HAP-1 (cell line): ENCODE measurements at regions not wholly inside any gene's neighbourhood (a gene's known extent, or its start where the extent isn't known, plus 50 kb on each side); places are given as distances from the start of the nearest gene placed in this dataset.

ENCODE experiments used
- DNase-seq, 2 experiments: peaks; one replicate each; pipeline ENCODE4 v3.0.0-alpha.2; 2016 to 2020; ENCODE audit warnings: low spot score in 2 of 2
- H3K27me3 ChIP-seq: fragments of 250-450 bp; sonication (Bioruptor Pico); 2 replicates; pipeline ENCODE4 v1.5.1; 2020; ENCODE audit warnings: low read depth, mild to moderate bottlenecking, moderate library complexity
- H3K36me3 ChIP-seq: fragments of 250-450 bp; sonication (Bioruptor Pico); replicated peaks from 2 replicates; pipeline ENCODE4 v1.5.1; 2020; ENCODE audit warnings: mild to moderate bottlenecking
- H3K4me1 ChIP-seq: fragments of 250-450 bp; sonication (Bioruptor Pico); 2 replicates; pipeline ENCODE4 v1.5.1; 2020; ENCODE audit warnings: mild to moderate bottlenecking
- H3K4me3 ChIP-seq: fragments of 250-450 bp; sonication (Bioruptor Pico); 2 replicates; pipeline ENCODE4 v1.5.1; 2020; ENCODE audit warnings: mild to moderate bottlenecking, moderate library complexity
- H3K9me3 ChIP-seq: fragments of 250-450 bp; sonication (Bioruptor Pico); 2 replicates; pipeline ENCODE4 v1.5.1; 2020; ENCODE audit warnings: mild to moderate bottlenecking, moderate library complexity
- in situ Hi-C: fragments of 300-500 bp; cut with MboI; formaldehyde crosslinking; loops from 3 replicates; pipeline ENCODE4 v1.14.3; 2020; ENCODE audit warnings: low sequenced_read_pairs, inconsistent platforms, mixed read lengths

- DNase-seq = no peak
- no peaks in the 10 kb centered on the region for H3K4me1 ChIP-seq
- H3K9me3 ChIP-seq = peaks cover 3% of the 10 kb centered on the region; the same call in 1 of the 2 replicates
- in situ Hi-C loops = no loop called here
- H3K36me3 ChIP-seq = no peaks in the 10 kb centered on the region
- H3K27me3 ChIP-seq = peaks cover 15% of the 10 kb centered on the region
- H3K4me3 ChIP-seq = no peak overlapping the region
Measured at GRCh38 chr2:11014026-11014425, 102.3 kb downstream of the KCNF1 start.

GRCh38 chr2:11016735-11017388 is 105.1 kb downstream of the KCNF1 start:
- no peak for DNase-seq
- peaks cover 15% of the 10 kb centered on the region for H3K27me3 ChIP-seq

DNA sequence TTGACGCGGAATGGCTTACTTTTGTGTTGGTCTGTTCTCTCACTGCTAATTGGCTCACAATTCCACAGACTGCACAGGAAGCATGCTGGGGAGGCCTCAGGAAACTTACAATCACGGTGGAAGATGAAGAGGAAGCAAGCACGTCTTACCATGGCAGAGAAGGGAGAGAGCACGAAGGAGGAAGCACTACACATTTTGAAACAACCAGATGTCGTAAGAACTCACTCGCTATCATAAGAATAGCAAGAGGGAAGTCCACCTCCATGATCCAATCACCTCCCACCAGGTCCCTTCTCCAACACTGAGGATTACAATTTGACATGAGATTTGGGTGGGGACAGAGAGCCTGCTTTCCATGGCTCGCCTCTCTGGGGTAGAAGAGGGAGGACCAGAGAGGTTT is 106.2 kb downstream of the KCNF1 start:
- Histone ChIP-seq H3K4me1 (no peaks in the 10 kb centered on the region), H3K27me3 (peaks cover 15% of the 10 kb centered on the region), H3K36me3 (no peaks in the 10 kb centered on the region), H3K4me3 (no peak overlapping the region), H3K9me3 (no peaks in the 10 kb centered on the region)
- no peak for DNase-seq
- in situ Hi-C loops = no loop called here

More at GRCh38 chr2:11016735-11017388, 105.1 kb downstream of the KCNF1 start:
- Histone ChIP-seq H3K9me3 (no peaks in the 10 kb centered on the region), H3K4me1 (no peaks in the 10 kb centered on the region), H3K4me3 (no peak overlapping the region), H3K36me3 (no peaks in the 10 kb centered on the region)
- in situ Hi-C loops = no loop called here

DNA sequence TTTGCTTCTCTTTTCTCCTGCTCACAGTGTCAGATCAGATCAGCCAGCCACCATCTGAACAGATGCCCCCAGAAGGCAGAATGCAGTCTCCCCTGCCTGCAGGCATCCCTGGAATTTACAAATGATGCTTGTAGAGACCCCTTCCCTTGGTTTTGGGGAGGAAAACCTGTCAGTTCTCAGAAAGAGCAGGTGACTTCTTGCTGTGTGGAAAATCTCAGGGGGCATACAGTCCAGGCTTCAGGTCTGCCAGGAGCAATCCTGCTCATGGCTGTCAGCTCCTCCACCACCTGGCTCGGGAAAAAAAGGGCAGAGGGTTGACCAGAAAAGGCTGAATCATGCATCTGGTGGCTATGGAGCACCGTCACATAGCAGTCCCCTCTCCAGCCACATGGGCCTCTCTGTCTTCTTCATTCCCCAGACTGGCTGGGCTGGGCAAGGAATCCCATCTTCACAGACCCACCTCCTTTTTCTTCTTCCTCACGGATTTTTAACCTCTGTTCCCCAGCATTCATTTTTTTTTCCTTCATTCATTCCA is 107.0 kb downstream of the KCNF1 start:
- Histone ChIP-seq H3K4me1 (no peaks in the 10 kb centered on the region), H3K4me3 (no peak overlapping the region), H3K27me3 (peaks cover 15% of the 10 kb centered on the region), H3K36me3 (no peaks in the 10 kb centered on the region), H3K9me3 (no peaks in the 10 kb centered on the region)
- in situ Hi-C loops = no loop called here
- DNase-seq = no peak

DNA sequence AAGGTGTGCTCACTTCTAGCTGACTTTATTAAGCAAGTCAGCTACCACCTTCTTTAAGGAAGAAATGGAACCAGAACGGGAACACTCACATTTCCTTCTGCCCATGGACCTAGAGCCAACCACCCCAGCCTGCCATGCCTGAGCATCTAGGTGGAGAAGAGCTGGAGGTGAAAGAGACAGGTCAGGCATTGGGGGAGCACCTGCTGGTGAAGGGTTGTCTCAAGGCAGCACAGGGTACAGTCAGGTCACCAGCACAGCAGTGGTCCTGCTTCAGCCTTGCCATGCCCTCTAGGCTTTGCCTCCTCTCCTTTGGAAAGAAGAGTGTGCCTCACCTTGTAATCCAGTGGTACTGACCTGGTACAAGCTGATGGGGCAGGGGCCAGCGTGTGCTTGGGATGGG is 107.9 kb downstream of the KCNF1 start:
- Histone ChIP-seq H3K9me3 (no peaks in the 10 kb centered on the region), H3K27me3 (peaks cover 12% of the 10 kb centered on the region), H3K36me3 (no peaks in the 10 kb centered on the region), H3K4me3 (no peak overlapping the region), H3K4me1 (no peaks in the 10 kb centered on the region)
- no peak for DNase-seq
- in situ Hi-C loops = no loop called here

DNA sequence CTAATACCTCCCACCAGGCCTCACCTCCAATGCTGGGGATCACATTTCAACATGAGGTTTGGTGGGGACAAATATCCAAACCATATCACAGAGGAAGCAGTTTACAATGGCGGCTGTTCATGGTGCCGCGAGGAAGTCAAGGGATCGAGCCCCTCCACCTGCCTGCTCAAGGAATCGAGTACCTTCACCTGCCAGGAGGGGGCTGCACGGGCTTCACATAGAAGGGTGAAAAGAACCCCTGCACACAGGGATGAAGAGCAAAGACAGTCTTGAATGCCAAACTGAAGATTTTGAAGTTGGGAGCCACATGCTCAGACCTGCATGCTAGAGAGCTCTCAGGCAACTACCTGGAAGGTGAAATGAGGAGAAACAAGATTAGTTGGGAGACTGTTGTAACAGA is 110.3 kb downstream of the KCNF1 start:
- Histone ChIP-seq H3K9me3 (no peaks in the 10 kb centered on the region), H3K27me3 (no peaks in the 10 kb centered on the region), H3K4me1 (no peaks in the 10 kb centered on the region), H3K4me3 (no peak overlapping the region), H3K36me3 (no peaks in the 10 kb centered on the region)
- in situ Hi-C loops = no loop called here
- DNase-seq = no peak

GRCh38 chr2:11022591-11023273 is 111.0 kb downstream of the KCNF1 start:
- Histone ChIP-seq H3K9me3 (no peaks in the 10 kb centered on the region), H3K4me3 (no peak overlapping the region), H3K27me3 (no peaks in the 10 kb centered on the region), H3K4me1 (no peaks in the 10 kb centered on the region), H3K36me3 (no peaks in the 10 kb centered on the region)
- no peak for DNase-seq
- in situ Hi-C loops = no loop called here

DNA sequence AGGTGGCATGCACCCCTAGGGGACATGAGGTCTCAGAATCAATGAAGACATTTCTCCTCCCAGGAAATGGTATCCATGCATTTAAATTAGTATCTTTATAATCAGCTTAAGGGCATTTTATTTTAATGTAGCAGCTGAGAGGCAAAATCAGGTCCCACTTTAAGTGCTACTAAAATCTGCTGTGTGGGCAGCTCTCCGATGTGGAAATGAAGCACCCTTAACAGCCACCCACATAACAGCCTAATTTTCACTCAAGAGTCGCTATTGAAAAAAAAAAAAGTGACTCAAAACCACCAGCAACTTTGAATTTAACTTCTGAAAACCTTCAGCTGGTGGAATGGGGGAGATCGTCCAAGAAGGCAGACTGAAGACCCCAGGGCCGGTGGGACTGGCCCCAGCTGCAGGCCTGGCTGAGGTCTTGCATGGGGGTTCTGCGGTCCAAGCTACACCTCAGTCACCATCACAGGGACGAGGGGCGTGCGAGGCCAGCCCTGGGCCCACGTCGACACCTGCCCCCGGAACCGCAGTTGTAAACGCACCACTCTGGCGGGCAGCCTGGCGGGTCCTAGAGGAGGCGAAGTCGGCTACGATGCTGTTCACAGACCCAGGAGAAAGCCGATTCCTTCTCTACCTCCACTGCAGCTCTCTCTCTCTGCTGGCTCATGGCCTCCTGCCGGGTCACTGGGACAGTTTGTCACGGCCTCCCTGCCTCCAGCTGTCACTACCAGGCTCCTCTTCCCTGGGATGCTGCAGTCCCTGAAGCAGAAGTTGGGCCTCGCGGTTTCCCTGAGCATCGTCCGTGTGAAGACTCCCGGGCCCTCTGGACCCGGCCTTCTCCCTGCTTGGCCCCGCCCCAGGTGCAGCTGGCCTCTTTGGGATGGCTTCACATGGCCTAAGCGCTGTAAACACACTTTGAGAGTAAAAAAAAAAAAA is 111.9 kb downstream of the KCNF1 start:
- H3K9me3 ChIP-seq = no peaks in the 10 kb centered on the region
- no peaks in the 10 kb centered on the region for H3K36me3 ChIP-seq
- H3K27me3 ChIP-seq = no peaks in the 10 kb centered on the region
- no peaks in the 10 kb centered on the region for H3K4me1 ChIP-seq
- no peak overlapping the region for H3K4me3 ChIP-seq
- in situ Hi-C loops = no loop called here
- no peak for DNase-seq

DNA sequence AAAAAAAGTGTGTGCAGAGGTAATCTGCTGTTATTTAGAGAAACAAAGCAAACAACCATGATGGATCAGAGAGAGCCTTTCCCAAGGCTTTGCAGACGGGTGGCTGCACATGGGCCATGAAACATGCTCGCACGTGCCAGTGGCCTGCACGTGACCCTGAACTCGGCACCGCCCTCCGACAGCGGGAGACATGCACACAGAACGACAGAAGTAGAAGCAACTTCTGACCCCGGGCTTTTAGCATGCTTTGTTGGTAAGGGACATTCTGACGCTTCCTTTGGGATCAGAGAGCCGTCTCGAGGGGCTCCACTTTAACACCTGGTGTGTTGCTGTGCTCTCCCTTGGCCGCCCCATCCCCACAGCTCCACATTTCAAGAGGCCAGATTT is 112.5 kb downstream of the KCNF1 start:
- Histone ChIP-seq H3K9me3 (no peaks in the 10 kb centered on the region), H3K27me3 (no peaks in the 10 kb centered on the region), H3K4me3 (no peak overlapping the region), H3K4me1 (no peaks in the 10 kb centered on the region), H3K36me3 (no peaks in the 10 kb centered on the region)
- no peak for DNase-seq
- in situ Hi-C loops = no loop called here

- no peaks in the 10 kb centered on the region for H3K4me1 ChIP-seq
- no peak overlapping the region for H3K4me3 ChIP-seq
- H3K36me3 ChIP-seq = no peaks in the 10 kb centered on the region
- no peak for DNase-seq
- H3K27me3 ChIP-seq = no peaks in the 10 kb centered on the region
- no peaks in the 10 kb centered on the region for H3K9me3 ChIP-seq
- in situ Hi-C loops = no loop called here
Measured at GRCh38 chr2:11024687-11025086, 113.0 kb downstream of the KCNF1 start.

DNA sequence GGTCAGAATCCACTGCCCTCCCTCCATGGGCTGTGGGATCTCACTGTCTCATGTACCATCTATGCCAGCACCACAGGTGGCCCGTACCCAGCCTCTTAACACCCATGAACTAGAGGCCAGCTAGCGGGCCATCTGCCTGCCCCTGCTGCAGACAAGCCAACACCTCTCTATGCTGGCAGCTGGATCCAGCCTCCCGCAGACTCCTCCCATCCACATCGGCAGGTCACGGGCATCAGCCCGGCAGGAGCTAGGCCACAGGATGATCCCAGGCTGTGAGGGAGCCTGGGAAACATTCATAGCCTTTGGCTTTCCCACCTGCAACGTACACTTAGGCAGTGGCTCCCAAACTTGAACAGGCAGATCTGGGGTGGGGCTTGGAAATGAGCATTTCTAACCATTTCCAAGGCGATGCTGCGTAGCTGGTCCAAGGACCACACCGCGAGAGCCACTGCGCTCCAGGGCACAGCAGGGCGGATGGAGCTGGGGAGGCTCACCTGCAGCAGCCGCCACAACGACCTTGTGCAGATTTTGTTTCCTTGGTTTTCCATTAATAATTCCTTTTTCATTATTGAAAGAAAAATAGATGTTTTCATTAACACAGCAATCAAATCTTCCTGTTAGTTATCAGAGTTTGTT is 114.7 kb downstream of the KCNF1 start:
- H3K4me3 ChIP-seq = no peak overlapping the region
- H3K9me3 ChIP-seq = no peaks in the 10 kb centered on the region; the same call in 1 of the 2 replicates
- H3K27me3 ChIP-seq = peaks cover 8% of the 10 kb centered on the region; the same call in 1 of the 2 replicates
- no peak for DNase-seq
- in situ Hi-C loops = no loop called here
- H3K4me1 ChIP-seq = no peaks in the 10 kb centered on the region
- no peaks in the 10 kb centered on the region for H3K36me3 ChIP-seq

GRCh38 chr2:11027195-11027594 is 115.5 kb downstream of the KCNF1 start:
- in situ Hi-C loops = no loop called here
- Histone ChIP-seq H3K27me3 (peaks cover 8% of the 10 kb centered on the region; the same call in 1 of the 2 replicates), H3K4me1 (no peaks in the 10 kb centered on the region), H3K9me3 (no peaks in the 10 kb centered on the region; the same call in 1 of the 2 replicates), H3K36me3 (no peaks in the 10 kb centered on the region), H3K4me3 (no peak overlapping the region)
- no peak for DNase-seq

DNA sequence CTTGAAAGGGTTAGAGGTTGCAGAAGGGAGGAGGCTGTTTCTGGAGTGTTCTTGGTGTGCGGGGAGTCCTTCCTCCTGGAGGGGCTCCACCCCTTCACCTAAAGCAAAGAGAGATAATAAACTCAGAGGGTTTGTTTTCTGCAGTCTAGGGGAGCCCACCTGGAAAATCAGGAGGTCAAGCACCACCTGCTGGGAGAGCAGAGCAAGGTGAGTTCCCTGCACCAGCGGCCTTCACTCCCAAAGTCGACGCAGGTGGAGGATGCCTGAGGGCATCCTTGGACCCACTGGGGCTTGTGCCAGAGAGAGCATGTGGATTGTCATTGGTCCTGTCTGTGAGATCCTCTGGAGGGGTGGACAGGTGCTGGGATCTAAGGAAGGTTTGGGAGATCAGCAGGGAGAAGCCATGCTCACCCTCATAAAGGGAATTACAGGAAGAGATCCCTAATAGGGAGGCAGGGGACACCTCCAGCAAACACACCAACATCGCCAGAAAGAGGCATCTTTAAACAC is 116.7 kb downstream of the KCNF1 start:
- H3K4me3 ChIP-seq = no peak overlapping the region
- H3K9me3 ChIP-seq = no peaks in the 10 kb centered on the region; the same call in 1 of the 2 replicates
- peaks cover 8% of the 10 kb centered on the region; the same call in 1 of the 2 replicates for H3K27me3 ChIP-seq
- no peaks in the 10 kb centered on the region for H3K36me3 ChIP-seq
- no peak for DNase-seq
- in situ Hi-C loops = no loop called here
- H3K4me1 ChIP-seq = no peaks in the 10 kb centered on the region
